ENCODE measurements at regions not wholly inside any gene's neighbourhood (a gene's known extent, or its start where the extent isn't known, plus 50 kb on each side); places are given as distances from the start of the nearest gene placed in this dataset.

DNA sequence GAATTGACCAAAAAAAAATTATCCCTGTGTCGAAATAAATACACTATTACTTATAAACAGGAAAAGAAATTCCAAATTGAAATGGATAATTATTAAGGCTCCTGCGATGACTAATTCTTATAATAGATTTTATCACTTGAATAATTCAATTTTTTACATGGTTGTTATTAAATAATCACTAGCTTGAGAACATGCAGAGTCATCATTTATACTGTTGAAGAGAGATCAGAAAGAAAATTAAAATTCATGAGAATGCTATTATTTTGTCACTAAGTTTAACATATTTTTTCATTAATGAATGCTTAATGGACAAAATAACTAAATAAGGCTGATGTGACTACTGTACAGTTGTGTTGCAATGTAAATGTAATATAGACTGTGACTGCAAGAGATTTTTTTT, 1011.3 kb upstream of the C9orf72 start:
- DNase-seq (ENCODE audit: low spot score), result no peak
- POLR2A ChIA-PET (ENCODE audit: low non-redundant PET), result no interaction called here
- CTCF ChIA-PET, result no interaction called here
- TF ChIP-seq, protein P1, sequence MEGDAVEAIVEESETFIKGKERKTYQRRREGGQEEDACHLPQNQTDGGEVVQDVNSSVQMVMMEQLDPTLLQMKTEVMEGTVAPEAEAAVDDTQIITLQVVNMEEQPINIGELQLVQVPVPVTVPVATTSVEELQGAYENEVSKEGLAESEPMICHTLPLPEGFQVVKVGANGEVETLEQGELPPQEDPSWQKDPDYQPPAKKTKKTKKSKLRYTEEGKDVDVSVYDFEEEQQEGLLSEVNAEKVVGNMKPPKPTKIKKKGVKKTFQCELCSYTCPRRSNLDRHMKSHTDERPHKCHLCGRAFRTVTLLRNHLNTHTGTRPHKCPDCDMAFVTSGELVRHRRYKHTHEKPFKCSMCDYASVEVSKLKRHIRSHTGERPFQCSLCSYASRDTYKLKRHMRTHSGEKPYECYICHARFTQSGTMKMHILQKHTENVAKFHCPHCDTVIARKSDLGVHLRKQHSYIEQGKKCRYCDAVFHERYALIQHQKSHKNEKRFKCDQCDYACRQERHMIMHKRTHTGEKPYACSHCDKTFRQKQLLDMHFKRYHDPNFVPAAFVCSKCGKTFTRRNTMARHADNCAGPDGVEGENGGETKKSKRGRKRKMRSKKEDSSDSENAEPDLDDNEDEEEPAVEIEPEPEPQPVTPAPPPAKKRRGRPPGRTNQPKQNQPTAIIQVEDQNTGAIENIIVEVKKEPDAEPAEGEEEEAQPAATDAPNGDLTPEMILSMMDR (conservative IDR thresholded peaks at IDR 0.05; ENCODE audit: low read depth), result no peak
- no peak overlapping the region for H3K27ac ChIP-seq

DNA sequence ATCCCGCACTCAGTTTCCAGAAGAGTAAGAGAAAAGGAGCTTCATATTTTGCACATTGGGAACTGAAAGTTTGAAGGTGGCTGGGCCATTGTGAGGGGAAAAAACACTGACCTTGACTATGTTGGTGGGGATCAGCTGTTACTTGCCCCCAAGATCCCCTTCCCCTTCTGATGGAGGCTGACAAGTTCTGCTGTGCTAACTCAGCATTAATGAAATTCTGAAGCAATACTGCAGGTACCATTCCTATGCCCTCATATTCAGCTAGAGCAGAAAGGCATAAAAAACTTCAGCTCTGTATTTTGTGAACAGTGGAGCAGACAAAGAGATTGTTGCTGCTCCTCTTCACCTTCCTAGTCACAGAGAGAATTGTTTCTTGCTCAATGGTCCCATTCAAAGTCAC, 1013.8 kb upstream of the C9orf72 start:
- ChIA-PET CTCF (no interaction called here), POLR2A (ENCODE audit: low non-redundant PET) (no interaction called here)
- TF ChIP-seq, protein P1 (conservative IDR thresholded peaks at IDR 0.05; ENCODE audit: low read depth), result no peak
- no peak for DNase-seq (ENCODE audit: low spot score)
- no peak overlapping the region for H3K27ac ChIP-seq

DNA sequence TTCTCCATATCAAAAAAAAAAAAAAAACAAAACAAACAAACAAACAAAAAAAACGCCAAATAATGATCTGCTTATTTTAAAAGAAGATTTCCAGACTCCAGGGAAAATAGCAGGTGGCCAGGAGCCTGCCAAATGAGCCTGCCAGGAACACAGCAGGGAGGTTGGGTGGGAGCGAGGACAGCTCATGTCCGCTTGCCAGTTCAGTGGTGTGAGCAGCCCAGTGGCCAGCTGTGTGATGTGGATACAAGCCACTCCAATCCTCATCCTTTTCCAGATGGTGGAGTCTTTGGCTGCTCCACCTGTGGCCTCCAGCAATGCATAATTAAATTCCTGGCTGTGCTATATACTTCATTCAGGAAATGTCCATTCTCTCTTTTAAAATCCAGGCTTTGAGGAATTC, 1025.1 kb upstream of the C9orf72 start:
- CTCF ChIA-PET, result no interaction called here
- TF ChIP-seq, protein P1 (conservative IDR thresholded peaks at IDR 0.05; ENCODE audit: low read depth), result no peak
- no peak for DNase-seq (ENCODE audit: low spot score)
- H3K27ac ChIP-seq, result no peak overlapping the region
- POLR2A ChIA-PET (ENCODE audit: low non-redundant PET), result no interaction called here

DNA sequence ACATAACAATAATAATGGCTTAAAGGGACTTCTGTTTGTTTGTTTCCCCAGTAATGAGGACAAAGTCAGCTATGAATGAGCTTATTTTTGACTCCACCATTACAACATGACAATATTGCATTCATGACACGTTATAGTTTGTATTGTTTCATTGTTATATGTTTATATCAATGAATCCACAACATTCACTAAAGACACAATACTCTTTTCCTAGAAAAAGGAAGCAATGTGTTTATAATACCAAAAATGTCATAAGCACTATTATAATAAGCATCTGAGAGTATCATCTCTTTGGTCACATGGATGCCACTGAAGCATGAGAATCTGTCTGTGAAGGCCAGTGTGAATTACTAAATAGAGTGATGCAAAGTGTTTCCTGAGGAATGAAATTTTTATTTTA, 1026.9 kb upstream of the C9orf72 start:
- CTCF ChIA-PET, result no interaction called here
- POLR2A ChIA-PET (ENCODE audit: low non-redundant PET), result no interaction called here
- DNase-seq (ENCODE audit: low spot score), result no peak
- no peak overlapping the region for H3K27ac ChIP-seq
- TF ChIP-seq, protein P1 (conservative IDR thresholded peaks at IDR 0.05; ENCODE audit: low read depth), result no peak

DNA sequence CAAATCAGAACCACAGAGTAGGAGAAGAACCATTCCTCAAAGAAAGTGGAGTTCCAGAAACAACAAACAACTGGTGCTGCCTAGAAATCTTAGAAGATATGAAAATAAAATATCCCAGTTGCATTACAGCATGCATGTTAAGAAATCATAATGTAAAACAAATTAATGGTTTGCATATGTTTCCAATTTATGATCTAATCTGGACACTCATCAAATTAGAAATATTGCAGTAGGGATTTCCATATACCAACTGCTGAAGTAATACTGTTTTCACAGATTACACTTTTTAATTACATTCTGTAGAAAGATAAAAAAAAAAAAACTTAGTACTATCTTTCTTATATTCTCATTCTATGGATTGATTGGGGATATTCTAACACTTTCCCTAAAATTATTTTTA, 1034.6 kb upstream of the C9orf72 start:
- no peak for DNase-seq (ENCODE audit: low spot score)
- TF ChIP-seq, protein P1 (conservative IDR thresholded peaks at IDR 0.05; ENCODE audit: low read depth), result no peak
- H3K27ac ChIP-seq, result no peak overlapping the region
- POLR2A ChIA-PET (ENCODE audit: low non-redundant PET), result no interaction called here
- CTCF ChIA-PET, result no interaction called here

DNA sequence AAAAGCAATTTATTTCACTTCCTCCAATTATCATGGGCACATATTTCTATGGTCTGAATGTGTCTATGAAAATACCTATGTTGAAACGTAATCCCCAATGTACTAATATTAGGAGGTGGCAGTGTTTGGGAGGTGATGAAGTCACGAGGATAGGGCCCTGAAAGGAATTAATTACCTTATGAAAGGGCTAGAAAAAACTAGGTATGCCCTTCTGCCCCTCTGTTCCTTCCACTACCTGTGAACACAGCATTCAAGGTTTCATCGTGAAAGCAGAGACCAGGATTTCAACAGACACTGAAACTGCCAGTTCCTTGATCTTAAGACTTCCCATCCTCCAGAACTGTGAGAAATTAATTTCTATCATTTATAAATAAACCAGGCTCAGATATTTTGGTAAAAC, 1037.1 kb upstream of the C9orf72 start:
- DNase-seq (ENCODE audit: low spot score), result no peak
- ChIA-PET CTCF (no interaction called here), POLR2A (ENCODE audit: low non-redundant PET) (no interaction called here)
- TF ChIP-seq, protein P1 (conservative IDR thresholded peaks at IDR 0.05; ENCODE audit: low read depth), result no peak
- H3K27ac ChIP-seq, result no peak overlapping the region

DNA sequence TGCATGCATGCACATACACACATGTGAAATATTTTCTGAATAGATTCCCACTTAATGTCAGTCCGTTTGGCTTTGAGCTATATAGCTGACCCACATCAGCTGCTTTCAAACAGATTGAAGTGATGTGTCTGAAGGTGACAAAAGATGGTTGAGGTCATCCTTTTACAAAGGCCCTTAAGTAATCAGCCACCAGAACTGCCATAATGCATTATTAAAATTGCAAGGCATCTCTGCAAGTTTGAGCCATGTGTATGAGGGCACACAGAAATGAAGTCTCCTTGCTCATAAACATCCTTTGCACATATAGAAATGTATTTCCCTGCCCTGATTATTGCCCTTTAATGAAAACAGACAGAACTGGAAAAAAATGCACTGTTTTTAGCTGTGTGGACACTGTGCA, 1043.0 kb upstream of the C9orf72 start:
- DNase-seq (ENCODE audit: low spot score), result no peak
- POLR2A ChIA-PET (ENCODE audit: low non-redundant PET), result no interaction called here
- CTCF ChIA-PET, result no interaction called here
- TF ChIP-seq, protein P1 (conservative IDR thresholded peaks at IDR 0.05; ENCODE audit: low read depth), result no peak
- H3K27ac ChIP-seq, result no peak overlapping the region

All from RWPE1 (cell line).